ENCODE measurements at regions not wholly inside any gene's neighbourhood (a gene's known extent, or its start where the extent isn't known, plus 50 kb on each side); places are given as distances from the start of the nearest gene placed in this dataset.
"Not testable (repeated sequence)": the region's sequence is repeated elsewhere in the genome, so short reads cannot be mapped to it uniquely, and the experiment has no call there.

- peak in 6 of 58 donors; percentile 1 to 20 (median 2) for DNase-seq
These were observed 517.4 kb downstream of the CCSER2 start for GRCh38 chr10:84845628-84846261.

GRCh38 chr10:84846658-84847316, 518.4 kb downstream of the CCSER2 start:
- peak in 2 of 58 donors; percentile 6 to 11 for DNase-seq

DNA sequence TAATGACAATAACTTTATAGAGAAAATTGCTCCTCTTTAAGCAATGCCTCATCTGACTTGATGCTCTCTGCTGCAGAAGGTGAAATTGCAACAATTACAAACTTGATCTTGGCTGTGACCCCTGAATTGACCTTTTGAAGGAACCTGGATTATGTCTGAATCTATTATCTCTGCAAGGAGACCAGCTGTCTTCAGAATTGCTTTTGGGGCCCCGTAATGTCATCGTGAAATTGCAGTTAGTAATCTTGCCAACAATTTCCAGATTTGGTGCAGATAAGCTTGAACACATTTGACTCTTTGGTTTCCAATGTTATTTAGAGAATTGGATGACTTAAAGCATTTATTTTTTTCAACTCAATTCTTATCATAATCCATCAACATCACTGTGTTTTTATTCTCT, 520.6 kb downstream of the CCSER2 start:
- DNase-seq = no peak

DNA sequence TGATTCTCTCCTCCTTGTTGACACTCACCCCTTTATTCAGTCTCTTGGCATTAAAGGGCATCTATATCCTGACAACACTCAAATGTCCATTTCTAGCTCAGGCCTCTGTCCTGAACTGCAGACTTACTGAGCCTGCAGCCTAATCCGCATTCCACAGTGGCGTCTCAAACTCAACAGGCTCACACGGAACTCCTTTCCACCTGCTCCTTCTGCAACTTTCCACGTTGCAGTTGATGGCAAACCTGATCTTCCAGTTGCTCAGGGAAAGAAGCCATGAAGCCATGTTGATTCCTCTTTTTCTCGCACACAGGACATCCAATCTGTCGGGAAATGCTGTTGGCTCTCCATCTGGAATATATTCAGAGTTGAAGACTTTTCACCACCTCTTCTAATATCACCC, 522.4 kb downstream of the CCSER2 start:
- DNase-seq = no peak

GRCh38 chr10:84854439-84854838, 526.0 kb downstream of the CCSER2 start:
- DNase-seq = no peak

DNA sequence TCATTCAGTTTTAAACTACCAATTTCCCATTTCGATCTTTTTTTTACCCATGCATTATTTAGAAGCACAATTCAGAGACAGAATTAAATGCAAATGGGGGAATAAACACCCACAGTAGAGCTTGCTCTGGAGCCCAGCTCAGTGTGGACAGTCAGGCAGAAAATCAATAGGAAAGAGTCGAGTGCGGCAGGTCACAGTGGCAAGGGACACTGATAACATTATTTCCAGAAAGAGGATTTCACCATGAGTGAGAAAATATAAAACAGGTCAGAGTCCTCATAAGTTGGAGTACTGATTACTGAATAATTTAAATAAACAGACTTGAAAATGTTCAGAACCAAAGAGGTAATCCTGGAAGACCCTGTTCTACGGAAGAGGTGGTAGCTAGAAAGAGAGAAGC, 532.5 kb downstream of the CCSER2 start:
- no peak for DNase-seq

- DNase-seq = no peak
These were observed 534.2 kb downstream of the CCSER2 start for GRCh38 chr10:84862551-84862950.

- no peak for DNase-seq
These were observed 535.3 kb downstream of the CCSER2 start for GRCh38 chr10:84863675-84864074.

- DNase-seq = no peak
These were observed 548.0 kb downstream of the CCSER2 start for GRCh38 chr10:84876116-84876999.

DNA sequence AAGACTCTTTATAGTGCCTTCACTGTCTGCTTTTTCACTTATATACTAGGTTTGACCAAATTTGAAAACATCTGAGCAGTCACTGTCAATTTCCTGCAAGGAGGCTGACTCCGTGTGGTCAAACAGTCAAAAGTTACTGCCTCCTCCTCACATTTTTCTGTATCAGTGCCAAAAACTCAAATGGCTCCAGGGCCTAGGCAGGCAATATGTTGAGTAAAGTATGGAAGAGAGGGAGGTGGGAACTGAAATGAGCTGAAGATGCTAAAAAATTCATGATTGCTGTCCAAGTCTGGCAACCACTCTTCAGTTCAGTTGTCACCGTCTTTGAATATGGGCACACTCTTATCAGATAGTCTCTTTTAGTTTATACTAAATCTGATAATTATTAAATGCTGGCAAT, 551.6 kb downstream of the CCSER2 start:
- no peak for DNase-seq

DNA sequence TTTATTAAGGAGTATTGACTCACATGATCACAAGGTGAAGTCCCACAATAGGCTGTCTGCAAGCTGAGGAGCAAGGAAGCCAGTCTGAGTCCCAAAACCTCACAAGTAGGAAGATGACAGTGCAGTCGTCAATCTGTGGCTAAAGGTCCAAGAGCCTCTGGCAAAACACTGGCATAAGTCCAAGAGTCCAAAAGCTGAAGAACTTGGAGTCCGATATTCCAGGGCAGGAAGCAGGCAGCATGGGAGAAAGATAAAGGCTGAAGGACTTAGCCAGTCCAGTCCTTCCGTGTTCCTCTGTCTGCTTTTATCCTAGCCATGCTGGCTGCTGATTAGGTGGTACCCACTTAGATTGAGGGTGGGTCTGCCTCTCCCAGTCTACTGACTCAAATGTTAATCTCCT, 553.3 kb downstream of the CCSER2 start:
- not testable (repeated sequence) for DNase-seq

DNA sequence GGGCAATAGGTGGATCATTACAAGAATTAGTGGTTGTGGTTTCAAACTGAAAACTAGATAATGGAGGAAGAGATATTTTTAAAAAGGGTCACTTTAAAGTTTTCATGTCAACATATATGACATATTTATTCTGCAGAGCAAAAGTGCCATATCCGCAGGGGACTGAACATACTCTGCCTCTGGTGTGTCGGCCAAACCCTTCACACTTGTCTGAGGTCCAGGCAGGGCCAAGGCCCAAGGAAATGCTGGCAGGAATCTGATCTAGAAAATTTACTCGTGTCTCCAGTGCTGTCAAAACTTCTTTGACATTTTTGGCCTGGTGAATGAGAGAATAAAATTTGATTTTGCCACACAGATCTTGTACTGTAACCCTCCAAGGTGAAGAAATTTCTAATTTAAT, 562.3 kb downstream of the CCSER2 start:
- no peak for DNase-seq

GRCh38 chr10:84891631-84892030, 563.2 kb downstream of the CCSER2 start:
- DNase-seq = no peak

DNA sequence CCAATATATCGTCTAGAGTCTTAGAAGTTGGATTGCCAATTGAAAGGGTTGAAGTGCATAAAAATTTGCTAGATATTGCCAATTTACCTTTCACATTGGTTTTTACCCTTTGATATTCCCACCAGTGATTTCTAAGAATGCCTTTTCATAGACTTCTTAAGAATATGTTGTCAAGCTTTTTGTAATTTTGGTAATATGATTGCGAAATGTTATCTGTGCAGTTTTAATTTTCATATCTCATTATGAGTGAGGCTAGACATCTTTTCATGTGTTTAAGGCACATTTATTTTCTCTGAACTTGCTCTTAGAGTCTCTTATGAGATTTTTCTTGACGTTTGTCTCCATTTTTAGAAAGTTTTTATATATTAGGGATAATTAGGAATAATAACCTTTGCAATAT, 567.2 kb downstream of the CCSER2 start:
- DNase-seq = no peak

DNA sequence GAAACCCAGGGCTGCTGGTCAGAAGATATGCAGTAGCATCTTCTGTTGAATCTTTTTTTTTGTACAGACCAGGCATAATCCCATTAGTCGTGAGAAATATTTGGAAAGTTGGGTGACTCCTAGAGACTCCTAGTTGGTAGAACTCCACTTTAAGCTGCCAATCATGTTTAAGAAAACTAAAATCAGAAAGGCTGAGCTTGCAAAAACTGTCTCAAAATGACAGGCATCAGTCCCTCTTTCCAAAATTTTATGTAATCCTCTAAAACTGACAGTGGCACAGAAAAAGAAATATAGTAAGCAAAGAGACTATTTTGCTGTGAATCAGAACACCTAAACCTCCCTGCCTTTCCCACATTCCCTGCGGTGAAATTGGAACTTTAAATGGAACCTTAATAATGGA, 568.5 kb downstream of the CCSER2 start:
- no peak for DNase-seq

- no peak for DNase-seq
These were observed 570.9 kb downstream of the CCSER2 start for GRCh38 chr10:84899268-84899667.

GRCh38 chr10:84900141-84900540, 571.8 kb downstream of the CCSER2 start:
- DNase-seq = no peak

GRCh38 chr10:84901885-84902284, 573.5 kb downstream of the CCSER2 start:
- no peak for DNase-seq

GRCh38 chr10:84902553-84902952, 574.2 kb downstream of the CCSER2 start:
- DNase-seq = no peak

DNA sequence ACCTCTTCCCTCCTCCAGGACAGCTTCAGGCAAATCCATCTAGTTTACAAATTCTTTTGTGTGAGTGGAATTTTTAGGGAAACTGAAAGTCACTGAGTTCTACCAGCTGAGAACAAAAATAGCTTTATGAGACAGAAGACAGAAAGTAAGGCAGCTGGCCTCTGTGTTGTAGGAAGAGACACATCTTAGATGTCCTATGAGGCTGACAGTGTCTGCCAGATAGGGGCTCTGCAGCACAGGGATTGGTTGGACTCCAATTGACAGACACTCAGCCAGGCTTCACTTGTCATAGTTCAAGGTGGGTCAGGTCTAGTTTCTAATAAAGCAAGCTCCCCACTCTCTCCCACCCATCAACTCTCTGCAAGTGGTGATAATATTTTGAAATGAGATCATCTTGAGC, 574.9 kb downstream of the CCSER2 start:
- DNase-seq = peak in 3 of 58 donors; percentile 1 to 9 (median 7)

DNA sequence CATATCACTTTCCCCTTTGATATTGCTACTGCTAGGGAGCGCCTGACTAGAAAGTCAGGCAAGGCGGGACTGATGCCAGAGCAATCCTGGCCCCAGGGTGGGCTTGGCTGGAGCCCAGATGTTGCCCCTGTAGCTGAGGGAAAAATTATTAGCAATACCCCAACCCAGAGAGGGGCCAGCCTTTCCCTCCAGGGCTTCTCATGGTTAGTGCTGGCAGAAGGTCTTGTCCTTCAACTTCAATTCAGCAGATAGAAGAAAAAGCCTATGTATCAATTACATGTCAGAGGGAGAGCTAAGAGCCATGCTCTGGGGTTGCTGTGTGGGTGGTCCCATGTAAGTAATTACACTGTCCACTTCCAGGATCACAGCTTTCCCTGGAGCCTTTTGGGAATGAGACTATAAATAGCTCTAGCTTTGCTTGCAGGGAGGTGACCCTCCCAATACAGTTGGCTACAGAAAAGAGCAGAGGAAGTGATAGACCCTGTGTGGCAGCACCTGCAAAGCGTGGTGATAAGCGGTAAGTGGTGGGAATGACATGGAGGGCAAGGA, 579.1 kb downstream of the CCSER2 start:
- no peak for DNase-seq

DNA sequence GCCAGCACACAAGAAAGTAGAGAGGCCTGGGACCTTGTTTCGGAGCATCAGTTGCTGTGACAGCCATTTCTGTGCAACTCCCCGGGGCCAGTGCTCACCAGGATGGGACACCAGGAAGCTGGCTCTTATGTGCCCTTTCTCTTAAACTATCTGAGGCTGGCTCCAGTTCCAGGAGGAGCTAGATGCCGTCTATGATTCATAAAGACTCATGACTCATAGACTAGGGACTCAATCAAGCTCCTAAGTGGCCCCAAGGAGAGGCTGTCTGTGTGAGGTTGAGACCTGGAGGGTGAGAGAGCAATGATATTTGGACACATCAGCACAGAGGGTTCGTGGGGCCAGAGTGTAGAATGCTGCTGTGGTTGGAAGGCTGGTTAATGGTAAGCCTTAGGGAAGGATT, 580.1 kb downstream of the CCSER2 start:
- DNase-seq = no peak
